Liver (tissue), 8 donors: ENCODE measurements at regions not wholly inside any gene's neighbourhood (a gene's known extent, or its start where the extent isn't known, plus 50 kb on each side); places are given as distances from the start of the nearest gene placed in this dataset.
"Not testable (repeated sequence)": the region's sequence is repeated elsewhere in the genome, so short reads cannot be mapped to it uniquely, and the experiment has no call there.

Experiments used
- DNase-seq: peaks from one replicate; pipeline ENCODE4 v3.0.0-alpha.2; 2017; ENCODE audit warnings: low spot score
- H3K27ac ChIP-seq, 2 donors: one replicate each; pipeline ENCODE4 v1.7.0; 2013; ENCODE audit warnings: inconsistent platforms in 2 of 2, low read length in 2 of 2, control low read depth in 1 of 2, low read depth in 1 of 2, mild to moderate bottlenecking in 1 of 2
- H3K27me3 ChIP-seq, 4 donors: one replicate each; pipeline versions ENCODE4 v1.6.1 to v1.7.0; 2013; ENCODE audit warnings: low read length in 3 of 4, inconsistent platforms in 1 of 4, mild to moderate bottlenecking in 1 of 4, moderate library complexity in 1 of 4; ENCODE audit not compliant: control insufficient read depth in 4 of 4, insufficient read depth in 4 of 4
- H3K36me3 ChIP-seq, 4 donors: one replicate each; pipeline versions ENCODE4 v1.6.1 to v1.7.0; 2013; ENCODE audit warnings: low read length in 3 of 4, mild to moderate bottlenecking in 3 of 4, low read depth in 1 of 4, moderate library complexity in 1 of 4; ENCODE audit not compliant: control insufficient read depth in 4 of 4, insufficient read depth in 3 of 4
- H3K4me1 ChIP-seq, 4 donors: one replicate each; pipeline versions ENCODE4 v1.6.1 to v1.7.0; 2013; ENCODE audit warnings: low read length in 3 of 4, mild to moderate bottlenecking in 3 of 4, moderate library complexity in 1 of 4; ENCODE audit not compliant: control insufficient read depth in 4 of 4, insufficient read depth in 4 of 4
- H3K4me3 ChIP-seq, 3 donors: one replicate each; pipeline versions ENCODE4 v1.6.1 to v1.7.0; 2013; ENCODE audit warnings: low read length in 3 of 3, control low read depth in 1 of 3, low read depth in 1 of 3, mild to moderate bottlenecking in 1 of 3
- H3K9ac ChIP-seq, 2 donors: one replicate each; pipeline ENCODE4 v1.7.0; 2013; ENCODE audit warnings: low read length in 2 of 2, mild to moderate bottlenecking in 2 of 2, moderate library complexity in 2 of 2, control low read depth in 1 of 2, low read depth in 1 of 2
- H3K9me3 ChIP-seq, 4 donors: one replicate each; pipeline versions ENCODE4 v1.6.1 to v1.7.0; 2013; ENCODE audit warnings: low read length in 3 of 4; ENCODE audit not compliant: control insufficient read depth in 4 of 4
- CTCF ChIP-seq: fragments of 150-350 bp; IDR thresholded peaks from 2 replicates; pipeline ENCODE4 v1.5.1; 2017; ENCODE audit warnings: improper control_type of control experiment, low read depth, low read length; ENCODE audit not compliant: missing input control
- EGR1 ChIP-seq, 2 donors: IDR thresholded peaks; 2 replicates each; pipeline ENCODE4 v1.6.1; 2016 to 2018; ENCODE audit warnings: antibody characterized with exemption in 2 of 2, low read depth in 2 of 2
- FOXA1 ChIP-seq: IDR thresholded peaks from 2 replicates; pipeline ENCODE4 v1.6.1; 2016; ENCODE audit warnings: antibody characterized with exemption
- FOXA2 ChIP-seq: IDR thresholded peaks from 2 replicates; pipeline ENCODE4 v1.6.1; 2016; ENCODE audit warnings: antibody characterized with exemption
- GABPA ChIP-seq, 2 donors: IDR thresholded peaks in 1 of 2; conservative IDR thresholded peaks in 1 of 2; 2 replicates each; pipeline ENCODE4 v1.6.1; 2016; ENCODE audit warnings: antibody characterized with exemption in 2 of 2, mild to moderate bottlenecking in 1 of 2, moderate library complexity in 1 of 2
- HNF4A ChIP-seq, 2 donors: conservative IDR thresholded peaks; 2 replicates each; pipeline ENCODE4 v1.6.1; 2016; ENCODE audit warnings: antibody characterized with exemption in 2 of 2, mild to moderate bottlenecking in 2 of 2
- JUND ChIP-seq, 2 donors: IDR thresholded peaks; 2 replicates each; pipeline ENCODE4 v1.6.1; 2016; ENCODE audit warnings: antibody characterized with exemption in 2 of 2
- NR2F2 ChIP-seq: IDR thresholded peaks from 2 replicates; pipeline ENCODE4 v1.6.1; 2016; ENCODE audit warnings: antibody characterized with exemption
- RAD21 ChIP-seq, 2 donors: IDR thresholded peaks; 2 replicates each; pipeline ENCODE4 v1.6.1; 2016; ENCODE audit warnings: antibody characterized with exemption in 2 of 2, mild to moderate bottlenecking in 2 of 2
- RXRA ChIP-seq, 2 donors: IDR thresholded peaks; 2 replicates each; pipeline ENCODE4 v1.6.1; 2017 to 2018; ENCODE audit warnings: antibody characterized with exemption in 2 of 2, mild to moderate bottlenecking in 1 of 2
- SP1 ChIP-seq: IDR thresholded peaks from 2 replicates; pipeline ENCODE4 v1.6.1; 2018; ENCODE audit warnings: antibody characterized with exemption, mild to moderate bottlenecking
- TAF1 ChIP-seq: conservative IDR thresholded peaks from 2 replicates; pipeline ENCODE4 v1.6.1; 2016; ENCODE audit warnings: antibody characterized with exemption, mild to moderate bottlenecking
- YY1 ChIP-seq: IDR thresholded peaks from 2 replicates; pipeline ENCODE4 v1.6.1; 2016; ENCODE audit warnings: antibody characterized with exemption, mild to moderate bottlenecking
- WGBS: extraction: QIAGEN DNeasy Blood & Tissue Kit; methylation state at CpG from one replicate; pipeline ENCODE4 v1.1.7; 2013; 5-methylcytosine and 5-hydroxymethylcytosine counted together
- TF ChIP-seq, protein P1 (sequence below): IDR thresholded peaks from 2 replicates; pipeline ENCODE4 v1.6.1; 2016; ENCODE audit warnings: antibody characterized with exemption
- TF ChIP-seq, protein P2 (sequence below): IDR thresholded peaks from 2 replicates; pipeline ENCODE4 v1.6.1; 2016; ENCODE audit warnings: antibody characterized with exemption
- donor health status: healthy.
- donor health status: healthy.
- donor health status: healthy.
- donor health status: healthy.
- donor health status: healthy.

DNA sequence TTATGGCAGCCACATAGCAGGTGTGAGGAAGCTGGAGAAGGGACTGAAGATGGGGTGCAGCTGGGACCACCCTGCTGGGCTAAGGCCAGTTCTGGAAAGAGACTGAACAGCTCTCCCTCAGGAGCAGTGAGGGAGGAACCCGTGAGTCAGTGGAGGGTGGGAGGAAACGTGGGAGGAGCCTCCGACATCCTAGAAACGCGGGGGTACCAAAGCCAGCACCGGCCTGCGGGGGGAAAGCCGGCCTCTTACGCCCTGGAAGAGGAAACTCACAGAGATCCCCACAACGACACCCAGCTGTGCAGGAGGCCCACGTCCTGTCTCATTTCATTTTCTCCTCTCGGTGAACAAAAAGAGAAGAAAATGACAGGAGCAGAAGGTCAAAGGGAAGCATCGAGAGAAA, 185.8 kb upstream of the IRX4 start:
- Histone ChIP-seq H3K27ac (no peak overlapping the region), H3K9ac (no peak overlapping the region), H3K36me3 (no peaks in the 10 kb centered on the region), H3K27me3 (no peaks in the 10 kb centered on the region), H3K9me3 (peaks cover 0 to 2% (median 0%) of the 10 kb centered on the region in 4 donors), H3K4me3 (no peak overlapping the region), H3K4me1 (no peaks in the 10 kb centered on the region)
- DNase-seq: no peak
- 68% methylated on average over 13 of the region's 13 CpGs for whole genome bisulfite sequencing
- TF ChIP-seq RXRA (IDR thresholded peaks at IDR 0.05) (no peak), GABPA (IDR thresholded peaks at IDR 0.05 in 1 of 2, conservative IDR thresholded peaks at IDR 0.05 in 1 of 2) (no peak), CTCF (no peak)

- Histone ChIP-seq H3K4me3 (no peak overlapping the region), H3K27me3 (no peaks in the 10 kb centered on the region), H3K4me1 (no peaks in the 10 kb centered on the region), H3K36me3 (no peaks in the 10 kb centered on the region), H3K27ac (no peak overlapping the region), H3K9me3 (peaks cover 0 to 2% (median 0%) of the 10 kb centered on the region in 4 donors), H3K9ac (no peak overlapping the region)
- no peak for DNase-seq
- no peak for TF ChIP-seq EGR1 (IDR thresholded peaks at IDR 0.05; ENCODE audit: low read depth in 2 of 2)
- TF ChIP-seq YY1: no peak
- no peak for TF ChIP-seq CTCF
- WGBS: 64% methylated on average over 17 of the region's 17 CpGs
Measured at GRCh38 chr5:2066373-2066772, 183.6 kb upstream of the IRX4 start.

- not testable (repeated sequence) for H3K4me3 ChIP-seq, H3K27ac ChIP-seq, H3K9me3 ChIP-seq, H3K9ac ChIP-seq, H3K36me3 ChIP-seq, DNase-seq, H3K4me1 ChIP-seq, H3K27me3 ChIP-seq
- 75% methylated on average over 2 of the region's 2 CpGs for WGBS
Measured at GRCh38 chr5:2063380-2063779, 180.7 kb upstream of the IRX4 start.

- peaks cover 0 to 9% (median 0%) of the 10 kb centered on the region in 4 donors for H3K27me3 ChIP-seq
- H3K27ac ChIP-seq: no peak overlapping the region
- DNase-seq: no peak
- H3K4me1 ChIP-seq: no peaks in the 10 kb centered on the region
- H3K4me3 ChIP-seq: no peak overlapping the region
- no peaks in the 10 kb centered on the region for H3K9me3 ChIP-seq
- H3K9ac ChIP-seq: no peak overlapping the region
- H3K36me3 ChIP-seq: no peaks in the 10 kb centered on the region
- WGBS: 91% methylated on average over 13 of the region's 13 CpGs
- TF ChIP-seq RXRA (IDR thresholded peaks at IDR 0.05): no peak
- TF ChIP-seq JUND (IDR thresholded peaks at IDR 0.05): no peak
- no peak for TF ChIP-seq FOXA2
- TF ChIP-seq RAD21 (IDR thresholded peaks at IDR 0.05): no peak
- TF ChIP-seq CTCF: no peak
- TF ChIP-seq, protein P1, sequence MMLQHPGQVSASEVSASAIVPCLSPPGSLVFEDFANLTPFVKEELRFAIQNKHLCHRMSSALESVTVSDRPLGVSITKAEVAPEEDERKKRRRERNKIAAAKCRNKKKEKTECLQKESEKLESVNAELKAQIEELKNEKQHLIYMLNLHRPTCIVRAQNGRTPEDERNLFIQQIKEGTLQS: no peak
- TF ChIP-seq YY1: no peak
- TF ChIP-seq TAF1: no peak
- TF ChIP-seq, protein P2, sequence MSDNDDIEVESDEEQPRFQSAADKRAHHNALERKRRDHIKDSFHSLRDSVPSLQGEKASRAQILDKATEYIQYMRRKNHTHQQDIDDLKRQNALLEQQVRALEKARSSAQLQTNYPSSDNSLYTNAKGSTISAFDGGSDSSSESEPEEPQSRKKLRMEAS: no peak
- TF ChIP-seq HNF4A (conservative IDR thresholded peaks at IDR 0.05): no peak
- no peak for TF ChIP-seq SP1
- no peak for TF ChIP-seq NR2F2
- TF ChIP-seq EGR1 (IDR thresholded peaks at IDR 0.05; ENCODE audit: low read depth in 2 of 2): no peak
- TF ChIP-seq FOXA1: no peak
- TF ChIP-seq GABPA (IDR thresholded peaks at IDR 0.05 in 1 of 2, conservative IDR thresholded peaks at IDR 0.05 in 1 of 2): no peak
Measured at GRCh38 chr5:2052687-2053086, 170.0 kb upstream of the IRX4 start.
